Prostate gland (tissue), 2 donors: ENCODE measurements at regions not wholly inside any gene's neighbourhood (a gene's known extent, or its start where the extent isn't known, plus 50 kb on each side); places are given as distances from the start of the nearest gene placed in this dataset.

Experiments used
- DNase-seq: peaks from one replicate; pipeline ENCODE4 v3.0.0-alpha.2; 2019; ENCODE audit warnings: low spot score
- H3K27ac ChIP-seq, 2 donors: fragments of 200-600 bp; sonication (generic); 2 replicates each; pipeline ENCODE4 v1.5.1; 2017 to 2019
- H3K27me3 ChIP-seq: fragments of 200-600 bp; sonication (generic); replicated peaks from 2 replicates; pipeline ENCODE4 v1.5.1; 2019; ENCODE audit not compliant: insufficient read depth
- H3K36me3 ChIP-seq, 2 donors: fragments of 200-600 bp; sonication (generic); 1 replicate in 1 of 2; 2 replicates in 1 of 2; pipeline versions ENCODE4 v1.5.1 to v1.8.1; 2017 to 2019
- H3K4me1 ChIP-seq: fragments of 200-600 bp; sonication (generic); replicated peaks from 2 replicates; pipeline ENCODE4 v1.5.1; 2019
- H3K4me3 ChIP-seq, 2 donors: fragments of 200-600 bp; sonication (generic); 2 replicates each; pipeline ENCODE4 v1.5.1; 2017 to 2019
- H3K9me3 ChIP-seq: fragments of 200-600 bp; sonication (generic); 2 replicates; pipeline ENCODE4 v1.5.1; 2017
- POLR2A ChIP-seq: fragments of 450-650 bp; IDR thresholded peaks from one replicate; pipeline ENCODE4 v1.6.1; 2016; ENCODE audit warnings: antibody characterized with exemption, mild to moderate bottlenecking
- POLR2AphosphoS5 ChIP-seq: sonication (generic); formaldehyde crosslinking; IDR thresholded peaks from one replicate; pipeline ENCODE4 v1.6.1; 2017; ENCODE audit warnings: antibody characterized with exemption
- WGBS: methylation state at CpG from one replicate; pipeline ENCODE4 v1.1.5; 2018; 5-methylcytosine and 5-hydroxymethylcytosine counted together
- intact Hi-C: fragments of 100-400 bp; cut with DNase I; formaldehyde crosslinking; loops from one replicate; pipeline ENCODE4 v1.14.2; 2022
- TF ChIP-seq, protein P1 (sequence below), 4 experiments: fragments of 200-600 bp in 2 of 4; fragments of 450-650 bp in 2 of 4; sonication (generic) in 2 of 4; IDR thresholded peaks; 1 replicate in 3 of 4; 2 replicates in 1 of 4; pipeline ENCODE4 v1.5.1; 2016 to 2019; ENCODE audit warnings: antibody characterized with exemption in 4 of 4, mild to moderate bottlenecking in 2 of 4, moderate library complexity in 2 of 4

DNA sequence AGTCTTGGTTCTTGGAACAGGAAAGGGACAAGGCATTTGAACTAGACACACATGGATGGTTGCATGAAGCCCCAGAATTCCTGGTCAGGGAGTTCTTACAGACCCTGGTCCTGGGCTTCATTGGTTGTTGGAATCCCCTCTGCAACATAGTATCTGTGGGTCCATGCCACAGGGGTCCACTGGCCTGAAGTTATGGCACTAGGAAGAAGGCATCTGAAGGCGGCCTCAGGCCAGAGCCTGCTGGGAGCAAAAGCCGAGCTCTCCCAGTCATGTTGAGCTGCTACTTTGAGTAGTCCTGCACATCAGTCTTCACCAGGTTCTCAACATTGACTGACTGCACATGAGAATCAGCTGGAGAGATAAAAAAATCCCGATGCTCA lies 71.1 kb upstream of the PITX1 start:
- H3K9me3 ChIP-seq: no peaks in the 10 kb centered on the region
- no peak overlapping the region for H3K4me3 ChIP-seq
- intact Hi-C loops: no loop called here
- no peak for DNase-seq
- no peak overlapping the region for H3K27ac ChIP-seq
- H3K4me1 ChIP-seq: no peaks in the 10 kb centered on the region
- H3K27me3 ChIP-seq: no peaks in the 10 kb centered on the region
- WGBS: 100% methylated on average over 3 of the region's 3 CpGs
- TF ChIP-seq, protein P1, sequence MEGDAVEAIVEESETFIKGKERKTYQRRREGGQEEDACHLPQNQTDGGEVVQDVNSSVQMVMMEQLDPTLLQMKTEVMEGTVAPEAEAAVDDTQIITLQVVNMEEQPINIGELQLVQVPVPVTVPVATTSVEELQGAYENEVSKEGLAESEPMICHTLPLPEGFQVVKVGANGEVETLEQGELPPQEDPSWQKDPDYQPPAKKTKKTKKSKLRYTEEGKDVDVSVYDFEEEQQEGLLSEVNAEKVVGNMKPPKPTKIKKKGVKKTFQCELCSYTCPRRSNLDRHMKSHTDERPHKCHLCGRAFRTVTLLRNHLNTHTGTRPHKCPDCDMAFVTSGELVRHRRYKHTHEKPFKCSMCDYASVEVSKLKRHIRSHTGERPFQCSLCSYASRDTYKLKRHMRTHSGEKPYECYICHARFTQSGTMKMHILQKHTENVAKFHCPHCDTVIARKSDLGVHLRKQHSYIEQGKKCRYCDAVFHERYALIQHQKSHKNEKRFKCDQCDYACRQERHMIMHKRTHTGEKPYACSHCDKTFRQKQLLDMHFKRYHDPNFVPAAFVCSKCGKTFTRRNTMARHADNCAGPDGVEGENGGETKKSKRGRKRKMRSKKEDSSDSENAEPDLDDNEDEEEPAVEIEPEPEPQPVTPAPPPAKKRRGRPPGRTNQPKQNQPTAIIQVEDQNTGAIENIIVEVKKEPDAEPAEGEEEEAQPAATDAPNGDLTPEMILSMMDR (IDR thresholded peaks at IDR 0.05): no peak
- no peaks in the 10 kb centered on the region for H3K36me3 ChIP-seq

DNA sequence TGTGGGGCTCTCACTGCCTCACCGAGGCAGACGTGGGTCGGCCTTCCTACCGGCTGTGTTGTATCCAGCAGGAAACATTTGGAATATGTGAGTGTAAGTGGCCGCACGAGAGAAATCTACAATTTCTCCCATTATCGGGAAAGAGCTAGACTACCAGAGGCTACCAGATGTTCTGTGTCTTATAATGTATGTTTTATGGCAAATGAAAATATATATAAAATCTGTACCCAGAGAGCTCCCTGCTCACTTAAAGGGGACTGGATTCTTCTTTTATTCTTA lies 69.5 kb upstream of the PITX1 start:
- no peak for TF ChIP-seq POLR2AphosphoS5
- TF ChIP-seq, protein P1 (IDR thresholded peaks at IDR 0.05): no peak
- TF ChIP-seq POLR2A: no peak
- H3K27ac ChIP-seq: no peak overlapping the region
- intact Hi-C loops: no loop called here
- 79% methylated on average over 7 of the region's 7 CpGs for WGBS
- H3K36me3 ChIP-seq: no peaks in the 10 kb centered on the region
- H3K9me3 ChIP-seq: no peaks in the 10 kb centered on the region
- H3K4me1 ChIP-seq: no peaks in the 10 kb centered on the region
- H3K4me3 ChIP-seq: no peak overlapping the region
- DNase-seq: no peak
- H3K27me3 ChIP-seq: no peaks in the 10 kb centered on the region

DNA sequence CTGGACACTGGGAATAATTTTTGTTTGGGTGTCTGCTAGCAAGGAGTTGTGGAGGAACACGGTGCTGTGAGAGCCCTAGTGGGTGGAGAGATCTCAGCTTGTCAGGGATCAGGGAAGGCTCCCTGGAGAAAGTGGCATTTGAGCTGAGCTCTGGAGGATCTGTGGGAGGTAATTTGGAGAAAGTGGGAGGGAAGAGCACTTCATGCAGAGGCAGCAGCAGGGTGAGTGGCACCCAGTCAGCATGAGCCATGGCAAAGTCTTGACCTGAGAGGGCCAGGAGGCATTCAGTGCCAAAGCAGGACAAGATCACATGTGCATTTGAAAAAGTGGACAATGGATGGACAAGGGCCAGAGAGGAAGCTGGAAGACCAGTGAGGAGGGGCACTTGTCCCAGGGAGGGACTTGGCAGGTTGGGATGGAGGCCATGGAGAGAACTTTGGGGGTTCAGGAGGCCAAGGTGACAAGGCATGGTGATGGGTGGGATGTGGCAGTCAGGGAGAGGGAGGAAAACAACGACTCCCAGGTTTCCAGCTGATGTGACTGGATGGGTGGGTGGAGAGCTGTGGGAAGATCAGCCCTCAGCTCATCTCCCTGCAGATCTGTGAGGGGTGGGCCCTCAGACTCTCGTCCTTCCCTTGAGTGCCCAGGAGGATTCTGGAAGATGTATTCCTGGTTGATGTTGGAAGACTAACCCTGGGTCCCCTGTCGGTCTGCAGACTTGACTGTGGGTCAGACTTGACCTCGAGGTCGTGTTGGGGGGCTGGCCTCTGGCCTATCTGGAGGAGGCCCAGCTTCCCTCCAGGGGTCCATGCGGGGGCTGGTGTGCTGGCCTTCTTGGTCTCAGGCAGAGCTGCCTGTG lies 68.9 kb upstream of the PITX1 start:
- intact Hi-C loops: no loop called here
- H3K9me3 ChIP-seq: no peaks in the 10 kb centered on the region
- no peak overlapping the region for H3K27ac ChIP-seq
- 76% methylated on average over 7 of the region's 7 CpGs for WGBS
- H3K4me1 ChIP-seq: no peaks in the 10 kb centered on the region
- H3K36me3 ChIP-seq: no peaks in the 10 kb centered on the region
- no peaks in the 10 kb centered on the region for H3K27me3 ChIP-seq
- H3K4me3 ChIP-seq: no peak overlapping the region
- DNase-seq: no peak
- TF ChIP-seq, protein P1 (IDR thresholded peaks at IDR 0.05): no peak
- TF ChIP-seq POLR2AphosphoS5 (no peak), POLR2A (no peak)

DNA sequence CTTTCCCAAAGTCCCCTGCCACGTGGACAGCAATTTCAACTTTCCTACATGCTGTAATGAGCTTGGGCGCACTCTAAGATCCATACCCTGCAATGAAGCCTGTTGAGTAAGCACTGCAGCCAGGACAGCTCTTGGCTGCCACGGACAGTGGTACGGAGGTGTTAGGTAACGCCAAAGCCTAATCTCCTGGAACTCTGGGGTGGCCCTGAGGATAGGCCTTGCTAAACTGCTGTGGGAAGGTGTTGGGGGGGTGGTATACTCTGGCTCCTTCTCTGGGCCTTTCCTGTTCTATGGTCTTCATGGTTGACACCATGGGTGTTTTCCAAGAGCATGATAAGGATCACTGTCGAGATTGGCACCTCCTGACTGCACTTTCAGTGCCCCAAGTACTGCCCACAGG lies 66.4 kb upstream of the PITX1 start:
- DNase-seq: no peak
- Histone ChIP-seq H3K27me3 (no peaks in the 10 kb centered on the region), H3K4me1 (no peaks in the 10 kb centered on the region), H3K27ac (no peak overlapping the region), H3K9me3 (no peaks in the 10 kb centered on the region), H3K36me3 (no peaks in the 10 kb centered on the region), H3K4me3 (no peak overlapping the region)
- 91% methylated on average over 6 of the region's 6 CpGs for WGBS
- intact Hi-C loops: no loop called here
- no peak for TF ChIP-seq POLR2AphosphoS5
- TF ChIP-seq, protein P1 (IDR thresholded peaks at IDR 0.05): no peak
- no peak for TF ChIP-seq POLR2A

- H3K27me3 ChIP-seq: no peaks in the 10 kb centered on the region
- TF ChIP-seq POLR2A (no peak), POLR2AphosphoS5 (no peak)
- TF ChIP-seq, protein P1 (IDR thresholded peaks at IDR 0.05): no peak
- H3K36me3 ChIP-seq: no peaks in the 10 kb centered on the region
- WGBS: 83% methylated on average over 3 of the region's 3 CpGs
- no peaks in the 10 kb centered on the region for H3K9me3 ChIP-seq
- no peak for DNase-seq
- H3K4me3 ChIP-seq: no peak overlapping the region
- no peaks in the 10 kb centered on the region for H3K4me1 ChIP-seq
- H3K27ac ChIP-seq: no peak overlapping the region
- intact Hi-C loops: no loop called here
These were observed 66.0 kb upstream of the PITX1 start for GRCh38 chr5:135100011-135100410.
